ENCODE measurements at regions not wholly inside any gene's neighbourhood (a gene's known extent, or its start where the extent isn't known, plus 50 kb on each side); places are given as distances from the start of the nearest gene placed in this dataset.

GRCh38 chr14:79989990-79990389, 221.3 kb downstream of the DIO2 start:
- TF ChIP-seq CTCF (IDR thresholded peaks at IDR 0.05) (no peak), POLR2A (IDR thresholded peaks at IDR 0.05) (no peak)

Data from uterus (tissue), 2 donors.